Activated naive CD4-positive, alpha-beta T cell treated with anti-CD3 and anti-CD28 coated beads for 36 hours (primary cell): ENCODE measurements at regions not wholly inside any gene's neighbourhood (a gene's known extent, or its start where the extent isn't known, plus 50 kb on each side); places are given as distances from the start of the nearest gene placed in this dataset.

Source experiments
- CTCF ChIA-PET: fragments of 350-600 bp; sonication (Branson Sonifier 250); formaldehyde crosslinking; loops from one replicate; lab custom pipeline; 2021; ENCODE audit warnings: antibody characterized with exemption; lab: Charles Lee
- DNase-seq: peaks from one replicate; pipeline ENCODE4 v3.0.0-alpha.2; 2020
- H3K27ac Mint-ChIP-seq: one replicate; pipeline ENCODE4 v1.8.0; 2021; ENCODE audit warnings: mild to moderate bottlenecking, mixed read lengths
- H3K27me3 Mint-ChIP-seq: one replicate; pipeline ENCODE4 v1.8.0; 2021; ENCODE audit warnings: low read depth, mixed read lengths
- H3K36me3 Mint-ChIP-seq: one replicate; pipeline ENCODE4 v1.8.0; 2021; ENCODE audit warnings: low read depth, mixed read lengths
- H3K4me1 Mint-ChIP-seq: one replicate; pipeline ENCODE4 v1.8.0; 2021; ENCODE audit warnings: low read depth, mixed read lengths
- H3K4me3 Mint-ChIP-seq: one replicate; pipeline ENCODE4 v1.8.0; 2021; ENCODE audit warnings: mild to moderate bottlenecking, moderate library complexity, mixed read lengths
- H3K9me3 Mint-ChIP-seq: one replicate; pipeline ENCODE4 v1.8.0; 2021; ENCODE audit warnings: mixed read lengths
- intact Hi-C: fragments of 100-400 bp; cut with micrococcal nuclease; formaldehyde crosslinking; loops from one replicate; pipeline ENCODE4 v1.15.1; 2023

GRCh38 chrX:40331353-40331752, 233.6 kb upstream of the BCOR start:
- Mint-ChIP-seq H3K27me3 (no peaks in the 10 kb centered on the region), H3K4me3 (no peak overlapping the region), H3K9me3 (no peaks in the 10 kb centered on the region), H3K27ac (no peak overlapping the region), H3K36me3 (no peaks in the 10 kb centered on the region), H3K4me1 (peaks cover 5% of the 10 kb centered on the region)
- no peak for DNase-seq
- CTCF ChIA-PET: no interaction called here
- intact Hi-C loops: no loop called here

DNA sequence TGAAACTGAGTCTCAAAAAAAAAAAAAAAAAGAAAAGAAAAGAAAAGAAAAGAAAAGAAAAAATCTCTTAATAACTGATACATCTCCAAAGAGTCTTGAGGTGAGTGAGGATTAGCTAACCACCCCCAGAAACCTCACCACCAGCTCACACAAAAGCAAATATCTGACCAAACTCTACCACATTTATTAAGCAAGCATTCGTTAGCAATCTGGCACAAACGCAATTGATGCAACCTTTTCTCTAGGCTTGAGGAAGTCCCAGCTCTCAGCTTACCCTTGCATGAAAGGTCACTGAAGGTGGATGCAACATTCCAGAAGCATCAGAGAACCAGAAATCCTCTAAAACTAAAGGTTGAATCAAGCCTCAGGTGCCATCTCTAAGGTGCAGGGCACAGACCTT, 231.9 kb upstream of the BCOR start:
- no peak for DNase-seq

DNA sequence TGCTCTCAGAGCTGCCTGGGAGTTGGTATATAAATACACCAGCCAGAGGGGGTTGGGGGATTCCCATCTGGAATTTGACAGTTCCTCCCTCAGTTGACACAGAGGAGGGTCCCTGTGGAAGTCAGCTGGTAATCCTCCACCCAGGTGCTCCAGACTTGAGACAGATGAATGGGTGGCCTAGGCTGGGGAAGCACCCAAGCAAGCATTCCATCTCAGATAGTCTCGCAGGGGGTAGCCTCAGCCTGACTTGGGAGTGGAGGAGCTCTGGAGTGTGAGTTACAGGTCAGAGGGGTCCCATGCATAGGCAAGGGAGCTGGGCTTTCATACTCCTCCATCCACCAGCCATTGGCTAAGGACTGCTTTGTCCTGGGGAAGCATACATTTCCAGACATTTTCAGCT, 229.3 kb upstream of the BCOR start:
- H3K27ac Mint-ChIP-seq: no peak overlapping the region
- intact Hi-C loops: no loop called here

More for the DNA sequence above, 231.9 kb upstream of the BCOR start:
- no peaks in the 10 kb centered on the region for H3K36me3 Mint-ChIP-seq
- CTCF ChIA-PET: no interaction called here
- H3K9me3 Mint-ChIP-seq: no peaks in the 10 kb centered on the region
- H3K4me3 Mint-ChIP-seq: no peak overlapping the region
- H3K27me3 Mint-ChIP-seq: no peaks in the 10 kb centered on the region
- intact Hi-C loops: no loop called here
- no peak overlapping the region for H3K27ac Mint-ChIP-seq
- peaks cover 5% of the 10 kb centered on the region for H3K4me1 Mint-ChIP-seq

DNA sequence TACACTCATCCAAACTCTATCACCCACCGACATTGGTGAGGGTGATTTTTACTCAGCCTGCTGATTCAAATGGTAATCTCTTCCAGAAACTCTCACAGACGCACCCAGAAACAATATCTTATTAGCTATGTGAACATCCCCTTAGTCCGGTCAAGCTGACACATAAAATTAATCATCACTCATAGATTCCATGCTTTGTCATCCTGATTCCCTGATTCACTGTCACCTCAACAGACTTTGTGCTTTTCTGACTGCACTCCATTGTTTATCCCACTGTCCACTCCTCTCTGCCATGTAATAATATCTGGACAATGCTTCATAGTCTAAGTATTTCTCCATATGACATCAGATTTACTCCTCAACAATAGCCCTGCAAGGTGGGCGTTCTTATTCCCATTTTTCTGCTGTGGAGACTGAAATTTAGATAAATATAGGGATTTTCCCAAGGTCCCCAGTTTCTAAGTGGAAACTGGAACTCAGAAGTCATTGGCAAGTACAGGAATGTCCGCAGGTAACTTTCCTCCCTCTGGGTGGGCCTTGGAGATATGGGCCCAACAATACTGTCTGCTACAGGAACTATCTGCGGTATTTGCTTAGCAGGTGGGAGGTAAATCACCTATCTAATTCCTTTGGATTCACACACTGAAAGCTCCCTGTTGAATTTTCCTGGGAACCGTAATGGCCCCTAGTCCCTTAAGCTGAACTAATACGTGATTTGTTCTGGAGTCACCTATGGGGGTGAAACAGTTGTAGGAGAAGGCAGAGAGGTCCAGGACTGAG, 228.6 kb upstream of the BCOR start:
- Mint-ChIP-seq H3K9me3 (peaks cover 2% of the 10 kb centered on the region), H3K36me3 (no peaks in the 10 kb centered on the region), H3K4me3 (no peak overlapping the region), H3K27ac (no peak overlapping the region), H3K4me1 (no peaks in the 10 kb centered on the region), H3K27me3 (no peaks in the 10 kb centered on the region)
- CTCF ChIA-PET: no interaction called here
- intact Hi-C loops: no loop called here
- DNase-seq: no peak

More for the DNA sequence above, 229.3 kb upstream of the BCOR start:
- H3K4me3 Mint-ChIP-seq: no peak overlapping the region
- no peaks in the 10 kb centered on the region for H3K9me3 Mint-ChIP-seq
- no peaks in the 10 kb centered on the region for H3K4me1 Mint-ChIP-seq
- no peak for DNase-seq
- H3K36me3 Mint-ChIP-seq: no peaks in the 10 kb centered on the region
- CTCF ChIA-PET: no interaction called here
- no peaks in the 10 kb centered on the region for H3K27me3 Mint-ChIP-seq

DNA sequence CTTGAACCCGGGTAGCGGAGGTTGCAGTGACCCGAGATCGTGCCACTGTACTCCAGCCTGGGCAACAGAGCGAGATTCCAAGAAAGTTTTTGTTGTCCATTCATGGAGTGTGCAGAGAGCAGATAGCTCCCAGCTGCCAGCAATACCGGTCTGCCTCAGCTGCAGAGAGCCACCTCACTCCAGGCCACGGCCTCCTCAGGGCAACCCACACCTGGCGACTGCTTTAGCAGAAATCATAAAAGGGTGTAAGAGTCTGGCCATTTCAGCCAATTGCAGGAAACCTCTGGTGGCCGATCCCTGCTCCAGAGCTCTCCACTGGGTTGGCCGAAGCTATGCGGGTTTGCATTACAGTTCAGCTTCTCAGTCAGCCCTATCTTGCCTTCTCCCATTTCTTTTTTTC, 227.4 kb upstream of the BCOR start:
- CTCF ChIA-PET: no interaction called here
- DNase-seq: no peak
- Mint-ChIP-seq H3K27me3 (no peaks in the 10 kb centered on the region), H3K27ac (no peak overlapping the region), H3K9me3 (peaks cover 10% of the 10 kb centered on the region), H3K36me3 (no peaks in the 10 kb centered on the region), H3K4me3 (no peak overlapping the region), H3K4me1 (no peaks in the 10 kb centered on the region)
- intact Hi-C loops: no loop called here

DNA sequence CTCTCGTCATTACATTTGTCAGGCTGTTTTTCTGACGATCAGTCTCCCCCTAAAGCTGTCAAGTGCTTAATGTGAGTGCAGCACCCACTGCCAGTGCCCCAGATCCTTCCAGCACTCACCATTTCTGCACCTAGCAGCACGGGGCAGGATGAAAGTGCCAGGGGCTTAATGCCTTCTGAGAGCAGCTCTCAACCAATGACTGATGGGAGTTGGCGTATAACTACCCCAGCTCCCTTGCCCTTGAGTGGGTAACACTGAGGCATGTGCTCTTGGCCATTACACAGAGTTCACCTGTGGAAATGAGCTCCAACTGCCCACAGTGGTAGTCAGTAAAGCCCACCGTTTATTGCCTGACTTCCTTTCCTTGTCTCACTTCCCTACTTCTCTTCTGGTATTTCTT, 226.2 kb upstream of the BCOR start:
- no peak overlapping the region for H3K27ac Mint-ChIP-seq
- H3K9me3 Mint-ChIP-seq: peaks cover 10% of the 10 kb centered on the region
- CTCF ChIA-PET: no interaction called here
- H3K4me1 Mint-ChIP-seq: no peaks in the 10 kb centered on the region
- intact Hi-C loops: no loop called here
- no peaks in the 10 kb centered on the region for H3K27me3 Mint-ChIP-seq
- no peaks in the 10 kb centered on the region for H3K36me3 Mint-ChIP-seq
- no peak for DNase-seq
- H3K4me3 Mint-ChIP-seq: no peak overlapping the region

DNA sequence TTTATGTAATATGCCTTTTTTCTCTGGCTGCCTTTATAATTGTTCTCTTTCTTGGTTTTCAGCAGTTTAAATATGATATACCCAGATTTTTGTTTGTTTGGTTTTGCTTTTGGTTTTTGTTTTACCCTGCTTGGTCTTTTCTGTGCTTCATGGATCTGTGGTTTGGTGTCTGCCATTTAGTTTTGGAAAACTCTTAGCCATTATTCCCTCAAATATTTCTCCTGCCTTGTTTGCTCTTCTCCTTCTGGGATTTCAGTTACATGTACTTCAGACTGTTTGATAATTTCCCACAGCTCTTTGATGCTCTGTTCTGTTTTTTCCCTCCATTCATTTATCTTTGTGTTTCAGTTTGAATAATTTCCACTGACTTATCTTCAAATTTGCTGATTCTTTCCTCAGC, 223.1 kb upstream of the BCOR start:
- no peaks in the 10 kb centered on the region for H3K4me1 Mint-ChIP-seq
- no peak for DNase-seq
- peaks cover 19% of the 10 kb centered on the region for H3K9me3 Mint-ChIP-seq
- H3K27me3 Mint-ChIP-seq: no peaks in the 10 kb centered on the region
- intact Hi-C loops: no loop called here
- no peak overlapping the region for H3K27ac Mint-ChIP-seq
- CTCF ChIA-PET: no interaction called here
- H3K36me3 Mint-ChIP-seq: no peaks in the 10 kb centered on the region
- H3K4me3 Mint-ChIP-seq: no peak overlapping the region

DNA sequence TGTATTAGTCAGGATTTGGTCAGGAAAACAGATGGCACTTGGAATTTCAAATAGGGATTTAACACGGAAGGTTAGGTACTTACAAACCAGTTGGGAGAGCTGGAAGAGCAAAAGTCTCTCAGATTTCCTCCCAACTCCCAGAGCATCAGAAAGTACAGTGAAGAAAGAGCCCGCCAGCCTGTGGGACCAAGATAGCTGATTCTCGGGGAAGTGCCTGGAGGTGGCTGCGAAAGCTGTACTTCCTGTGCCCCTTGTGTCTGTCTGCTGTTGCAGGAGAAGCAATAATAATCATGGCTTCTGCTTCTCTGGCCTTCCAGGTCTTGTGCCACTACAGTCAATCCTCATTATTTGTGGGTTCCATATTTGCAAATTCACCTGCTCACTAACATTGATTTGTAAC, 221.0 kb upstream of the BCOR start:
- intact Hi-C loops: no loop called here
- H3K9me3 Mint-ChIP-seq: peaks cover 27% of the 10 kb centered on the region
- CTCF ChIA-PET: no interaction called here
- H3K36me3 Mint-ChIP-seq: no peaks in the 10 kb centered on the region
- H3K4me1 Mint-ChIP-seq: no peaks in the 10 kb centered on the region
- H3K4me3 Mint-ChIP-seq: no peak overlapping the region
- no peak overlapping the region for H3K27ac Mint-ChIP-seq
- H3K27me3 Mint-ChIP-seq: no peaks in the 10 kb centered on the region
- DNase-seq: no peak

GRCh38 chrX:40318076-40318475, 220.3 kb upstream of the BCOR start:
- no peaks in the 10 kb centered on the region for H3K27me3 Mint-ChIP-seq
- H3K4me1 Mint-ChIP-seq: no peaks in the 10 kb centered on the region
- DNase-seq: no peak
- no peak overlapping the region for H3K4me3 Mint-ChIP-seq
- peaks cover 27% of the 10 kb centered on the region for H3K9me3 Mint-ChIP-seq
- intact Hi-C loops: no loop called here
- no peak overlapping the region for H3K27ac Mint-ChIP-seq
- H3K36me3 Mint-ChIP-seq: no peaks in the 10 kb centered on the region
- CTCF ChIA-PET: no interaction called here

- CTCF ChIA-PET: no interaction called here
- Mint-ChIP-seq H3K9me3 (peaks cover 27% of the 10 kb centered on the region), H3K27ac (no peak overlapping the region), H3K36me3 (no peaks in the 10 kb centered on the region), H3K4me1 (no peaks in the 10 kb centered on the region), H3K4me3 (no peak overlapping the region), H3K27me3 (no peaks in the 10 kb centered on the region)
- no peak for DNase-seq
- intact Hi-C loops: no loop called here
These were observed 218.7 kb upstream of the BCOR start for GRCh38 chrX:40316502-40316901.

GRCh38 chrX:40314070-40314469, 216.3 kb upstream of the BCOR start:
- CTCF ChIA-PET: no interaction called here
- peaks cover 17% of the 10 kb centered on the region for H3K9me3 Mint-ChIP-seq
- no peaks in the 10 kb centered on the region for H3K36me3 Mint-ChIP-seq
- H3K4me1 Mint-ChIP-seq: no peaks in the 10 kb centered on the region
- DNase-seq: no peak
- H3K27ac Mint-ChIP-seq: no peak overlapping the region
- no peak overlapping the region for H3K4me3 Mint-ChIP-seq
- no peaks in the 10 kb centered on the region for H3K27me3 Mint-ChIP-seq
- intact Hi-C loops: no loop called here

- CTCF ChIA-PET: no interaction called here
- no peaks in the 10 kb centered on the region for H3K4me1 Mint-ChIP-seq
These were observed 215.5 kb upstream of the BCOR start for GRCh38 chrX:40313269-40313668.

DNA sequence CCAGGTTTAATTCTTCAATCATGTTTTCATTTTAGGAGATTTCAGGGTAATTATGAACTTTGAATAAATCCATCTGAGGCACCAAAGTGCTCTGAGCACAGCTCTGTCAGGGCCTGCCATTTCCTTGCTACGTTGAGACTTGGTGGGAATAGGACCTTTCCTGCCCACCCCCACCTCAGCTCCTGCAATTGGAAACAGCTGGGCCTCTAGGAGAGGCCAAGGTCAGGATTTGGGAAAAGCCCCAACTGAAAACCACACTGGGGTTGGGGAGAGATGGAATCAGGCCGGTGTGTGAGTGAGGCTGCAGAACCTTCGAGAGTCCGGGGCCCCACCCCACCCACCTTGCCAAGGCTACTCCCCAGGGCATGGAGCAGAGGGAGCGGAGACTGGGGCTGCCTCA, 212.7 kb upstream of the BCOR start:
- Mint-ChIP-seq H3K27me3 (no peaks in the 10 kb centered on the region), H3K4me1 (no peaks in the 10 kb centered on the region), H3K4me3 (no peak overlapping the region), H3K36me3 (no peaks in the 10 kb centered on the region), H3K27ac (no peak overlapping the region), H3K9me3 (peaks cover 5% of the 10 kb centered on the region)
- DNase-seq: no peak
- intact Hi-C loops: no loop called here
- CTCF ChIA-PET: no interaction called here

More at GRCh38 chrX:40313269-40313668, 215.5 kb upstream of the BCOR start:
- Mint-ChIP-seq H3K36me3 (no peaks in the 10 kb centered on the region), H3K27ac (no peak overlapping the region), H3K4me3 (no peak overlapping the region), H3K27me3 (no peaks in the 10 kb centered on the region), H3K9me3 (peaks cover 16% of the 10 kb centered on the region)
- DNase-seq: no peak
- intact Hi-C loops: no loop called here
